Fibroblast of lung (primary cell): ENCODE measurements at regions not wholly inside any gene's neighbourhood (a gene's known extent, or its start where the extent isn't known, plus 50 kb on each side); places are given as distances from the start of the nearest gene placed in this dataset.

Experiments
- CTCF ChIP-seq, 2 donors: IDR thresholded peaks in 1 of 2; conservative IDR thresholded peaks in 1 of 2; 1 replicate in 1 of 2; 2 replicates in 1 of 2; pipeline ENCODE4 v1.5.1; 2011 to 2012; ENCODE audit warnings: low read length in 2 of 2, control low read depth in 1 of 2, inconsistent platforms in 1 of 2, low read depth in 1 of 2, mild to moderate bottlenecking in 1 of 2
- EZH2 ChIP-seq: IDR thresholded peaks from 2 replicates; pipeline ENCODE4 v1.5.1; 2012; ENCODE audit warnings: low read length, control low read depth, mild to moderate bottlenecking; ENCODE audit errors: missing control alignments

- no peak for TF ChIP-seq CTCF (conservative IDR thresholded peaks at IDR 0.05 in 1 of 2, IDR thresholded peaks at IDR 0.05 in 1 of 2; ENCODE audit: low read depth in 1 of 2, low read length in 2 of 2)
- no peak for TF ChIP-seq EZH2
Observed at GRCh38 chr15:93209690-93210445, 120.9 kb upstream of the RGMA start.
